ENCODE measurements at regions not wholly inside any gene's neighbourhood (a gene's known extent, or its start where the extent isn't known, plus 50 kb on each side); places are given as distances from the start of the nearest gene placed in this dataset.

DNA sequence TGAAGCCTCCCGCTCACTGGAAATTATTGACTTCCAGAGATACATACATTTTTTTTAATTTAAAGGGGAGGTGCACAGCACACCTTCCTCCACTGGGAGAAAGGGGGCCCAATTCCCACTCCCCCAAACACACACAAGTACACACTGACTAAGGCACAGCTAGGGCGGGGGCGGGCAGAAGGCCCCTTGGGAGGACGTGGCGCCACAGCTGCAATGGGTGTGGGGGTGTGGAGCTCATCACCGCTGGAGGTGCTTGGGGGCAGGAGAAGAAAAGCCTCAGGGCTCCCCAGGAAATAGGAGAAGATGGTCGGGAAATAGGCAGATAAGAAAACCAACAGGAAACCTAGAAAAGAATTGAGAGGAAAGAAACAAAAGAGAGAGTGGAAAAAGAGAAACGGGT, 127.3 kb upstream of the FAM98A start:
- TF ChIP-seq POLR2AphosphoS5 (IDR thresholded peaks at IDR 0.05; ENCODE audit: low read depth, low read length) (no peak), TAF1 (IDR thresholded peaks at IDR 0.05; ENCODE audit: borderline replicate concordance, low read depth, low read length) (no peak)
